Cerebellar cortex (tissue), 1 donor: ENCODE measurements at regions not wholly inside any gene's neighbourhood (a gene's known extent, or its start where the extent isn't known, plus 50 kb on each side); places are given as distances from the start of the nearest gene placed in this dataset.
"Not testable (repeated sequence)": the region's sequence is repeated elsewhere in the genome, so short reads cannot be mapped to it uniquely, and the experiment has no call there.

Source experiments
- DNase-seq: peaks from one replicate; pipeline ENCODE4 v3.0.0-alpha.2; 2015; ENCODE audit warnings: low spot score

DNA sequence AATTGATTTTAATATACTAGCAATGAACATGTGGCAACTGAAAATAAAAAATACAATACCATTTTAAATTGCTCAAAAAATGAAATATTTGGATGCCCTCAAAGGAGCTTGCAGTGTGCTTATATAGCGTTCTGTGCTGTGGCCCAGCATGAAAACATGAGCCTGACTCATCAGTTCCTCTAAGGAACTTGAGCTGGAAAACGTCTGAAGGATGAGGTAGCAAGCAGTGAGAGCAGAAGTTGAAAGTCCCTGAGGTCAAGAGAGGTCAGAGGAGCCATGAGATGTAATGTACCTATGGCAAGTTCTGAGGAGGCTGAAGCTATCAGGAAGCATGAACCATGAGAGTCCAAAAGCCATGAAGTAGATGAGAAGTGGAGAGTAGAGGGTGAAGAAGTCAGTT is 59.7 kb downstream of the HMGB3 start:
- DNase-seq = no peak

DNA sequence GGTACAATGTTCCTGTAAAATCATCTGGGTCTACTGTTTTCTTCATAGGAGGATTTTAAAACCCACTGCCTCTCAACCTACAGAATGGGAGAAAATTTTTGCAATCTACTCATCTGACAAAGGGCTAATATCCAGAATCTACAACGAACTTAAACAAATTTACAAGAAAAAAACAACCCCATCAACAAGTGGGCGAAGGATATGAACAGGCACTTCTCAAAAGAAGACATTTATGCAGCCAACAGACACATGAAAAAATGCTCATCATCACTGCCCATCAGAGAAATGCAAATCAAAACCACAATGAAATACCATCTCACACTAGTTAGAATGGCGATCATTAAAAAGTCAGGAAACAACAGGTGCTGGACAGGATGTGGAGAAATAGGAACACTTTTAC is 83.2 kb downstream of the HMGB3 start:
- not testable (repeated sequence) for DNase-seq

DNA sequence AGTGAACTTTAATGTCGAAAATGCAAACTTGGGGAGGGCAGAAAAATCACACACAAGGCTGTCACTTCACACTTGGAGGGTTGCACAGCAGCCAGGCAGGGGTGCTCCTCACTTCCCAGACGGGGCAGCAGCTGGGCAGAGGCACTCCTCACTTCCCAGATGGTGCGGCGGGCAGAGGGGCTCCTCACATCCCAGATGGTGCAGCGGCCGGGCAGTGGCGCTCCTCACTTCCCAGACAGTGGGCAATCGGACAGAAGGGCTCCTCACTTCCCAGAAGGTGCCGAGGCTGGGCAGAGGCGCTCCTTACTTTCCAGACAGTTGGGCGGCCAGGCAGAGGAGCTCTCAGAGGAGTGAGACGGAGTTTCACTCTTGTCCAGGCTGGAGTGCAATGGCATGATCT is 90.6 kb downstream of the HMGB3 start:
- DNase-seq = no peak

DNA sequence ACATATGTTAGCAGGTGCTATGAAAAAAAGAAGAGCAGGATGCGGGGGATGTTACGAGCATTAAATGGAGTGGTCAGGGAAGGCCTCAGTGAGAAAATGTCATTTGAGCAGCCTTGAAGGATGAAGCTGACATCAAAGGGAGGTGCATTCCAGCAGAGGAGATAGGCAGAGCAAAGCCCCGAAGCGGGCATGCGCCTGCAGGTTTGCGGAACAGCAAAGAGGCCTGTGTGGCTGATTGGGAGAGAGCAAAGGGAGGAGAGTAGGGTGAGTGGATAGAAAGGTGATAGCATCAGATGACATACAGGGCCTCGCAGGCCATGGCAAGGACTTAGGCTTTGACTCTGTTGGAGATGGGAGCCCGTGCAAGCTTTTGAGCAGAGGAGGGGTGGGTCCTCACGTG is 95.4 kb upstream of the GPR50 start:
- DNase-seq = no peak

DNA sequence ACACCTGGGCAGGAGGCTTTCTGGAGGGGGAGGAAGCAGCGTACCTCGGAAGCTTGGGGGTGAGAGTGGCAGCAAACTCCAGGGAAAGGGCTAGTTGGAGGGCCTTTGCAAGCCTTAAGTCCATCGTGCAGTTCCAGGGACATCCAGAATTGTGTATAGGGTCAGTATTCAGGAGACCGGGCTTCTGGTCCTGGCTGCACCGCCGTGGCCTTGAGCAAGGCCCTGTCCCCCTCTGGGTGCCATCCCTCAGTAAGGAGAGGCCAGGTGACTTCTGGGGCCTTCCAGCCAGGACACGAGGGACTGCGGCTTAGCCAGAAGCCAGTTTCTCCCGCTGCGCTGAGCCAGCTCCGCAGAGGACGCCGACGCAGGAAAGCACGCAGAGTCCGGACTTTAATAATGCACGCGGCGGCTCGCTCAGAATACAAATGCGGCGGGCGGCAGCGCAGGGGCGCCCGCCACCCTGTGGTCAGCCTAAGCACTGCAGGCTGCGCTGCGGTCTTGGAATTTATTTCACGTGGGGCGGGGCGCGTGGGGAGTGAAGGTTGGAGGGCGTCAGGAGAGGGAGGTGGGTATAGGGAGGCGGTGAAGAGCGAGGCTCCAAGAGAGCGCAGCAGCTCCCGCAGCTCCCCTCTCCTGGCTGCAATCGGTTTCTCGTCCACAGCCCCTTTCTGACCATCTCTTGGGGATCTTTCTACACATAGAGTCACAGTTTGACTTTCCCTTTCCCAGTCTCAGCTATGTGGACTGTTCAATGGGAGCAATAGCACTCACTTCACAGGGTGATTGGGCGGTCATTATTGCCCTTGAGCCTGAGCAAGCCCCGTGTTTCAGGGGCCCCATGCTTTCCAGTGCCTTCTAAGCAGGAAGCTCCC is 94.1 kb upstream of the GPR50 start:
- peak; percentile 49 for DNase-seq

DNA sequence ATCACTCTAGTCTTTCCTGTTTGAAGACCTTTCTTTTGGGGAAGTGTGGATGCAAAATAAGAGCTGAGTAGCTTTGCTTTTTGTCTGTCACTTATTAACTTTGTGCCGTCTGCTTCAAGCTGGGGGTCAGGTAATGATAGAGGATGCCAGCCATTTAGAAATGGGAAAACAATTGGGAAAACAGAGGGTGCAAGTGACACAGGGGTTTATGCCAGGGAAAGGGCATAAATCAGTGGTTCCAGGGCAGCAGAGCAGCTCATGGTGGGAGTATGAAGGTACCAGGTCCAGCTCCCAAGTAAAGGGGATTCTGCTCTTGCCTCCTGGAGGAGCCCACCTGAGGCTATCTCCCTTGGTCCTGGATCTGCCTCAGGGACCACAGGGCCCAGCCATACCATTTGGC is 91.9 kb upstream of the GPR50 start:
- no peak for DNase-seq

DNA sequence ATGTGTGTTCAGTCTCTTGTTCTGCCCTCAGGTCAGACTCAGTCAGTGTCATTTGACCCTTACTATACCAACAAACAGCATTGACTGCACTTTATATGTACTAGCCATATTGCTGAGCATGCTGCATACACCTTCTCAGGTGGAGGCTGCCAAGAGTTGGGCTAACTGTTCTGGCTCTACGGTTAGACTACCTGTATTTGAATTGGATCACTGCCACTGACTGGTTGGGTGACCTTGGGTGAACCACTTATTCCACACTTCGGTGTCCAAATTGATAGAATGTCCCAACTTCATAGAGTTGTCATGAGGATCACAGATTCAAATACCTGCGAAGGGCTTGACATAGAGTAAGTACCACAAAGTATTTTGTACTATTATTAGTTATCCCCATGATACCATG is 91.2 kb upstream of the GPR50 start:
- no peak for DNase-seq

DNA sequence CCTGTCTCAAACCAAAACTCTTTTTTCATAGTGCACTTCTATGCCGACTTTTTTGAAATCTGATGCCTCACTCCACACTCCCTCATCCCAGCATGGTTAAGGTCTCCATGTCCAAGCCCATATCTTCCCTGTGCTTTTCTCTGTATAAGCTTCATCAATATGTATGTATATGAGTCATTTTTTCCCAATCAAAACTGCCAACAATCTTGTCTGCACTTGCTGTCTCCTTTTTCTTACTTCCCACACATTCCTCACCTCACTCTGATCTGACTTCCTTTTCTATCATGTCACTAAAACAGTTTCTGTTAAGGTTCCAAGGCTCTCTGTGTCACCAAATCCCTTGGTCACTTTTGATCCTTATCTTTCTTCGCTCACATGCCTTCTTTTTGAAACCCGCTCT is 88.2 kb upstream of the GPR50 start:
- DNase-seq = no peak

DNA sequence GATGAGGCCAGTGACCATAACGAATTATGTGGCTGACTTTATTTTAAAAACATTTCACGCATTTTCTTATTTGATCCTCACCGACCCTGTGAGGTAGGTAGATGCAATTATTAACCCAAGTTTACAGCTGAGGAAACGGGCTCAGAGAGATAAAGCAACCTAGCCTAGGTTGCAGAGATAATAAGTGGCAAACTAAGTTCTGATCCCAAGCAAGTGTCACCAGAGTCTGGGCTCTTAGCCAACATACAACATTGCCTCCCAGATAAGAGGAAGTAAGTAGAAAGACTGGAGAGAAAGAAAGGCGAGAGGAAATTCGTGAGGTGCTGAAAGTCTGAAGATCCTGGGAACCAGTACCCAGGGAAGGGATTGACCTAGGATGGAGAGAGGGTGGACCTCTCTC is 77.4 kb upstream of the GPR50 start:
- no peak for DNase-seq

DNA sequence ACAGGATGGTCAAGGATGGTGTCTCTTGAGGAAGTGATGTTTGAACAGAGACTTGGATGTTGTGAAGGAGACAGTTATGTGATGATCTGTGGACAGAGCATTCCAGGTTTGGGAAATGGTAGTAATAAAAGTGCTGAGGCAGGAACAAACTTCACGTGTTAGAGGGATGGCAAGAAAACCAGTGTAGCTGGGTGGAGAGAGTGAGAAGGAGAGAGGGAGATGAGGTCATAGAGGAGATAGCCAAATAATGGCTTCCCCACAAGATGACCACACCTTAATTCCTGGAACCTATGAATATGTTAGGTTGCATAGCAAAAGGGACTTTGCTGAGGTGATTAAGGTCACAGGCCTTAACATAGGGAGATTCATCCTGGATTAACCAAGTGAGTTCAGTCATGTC is 75.6 kb upstream of the GPR50 start:
- DNase-seq = no peak

DNA sequence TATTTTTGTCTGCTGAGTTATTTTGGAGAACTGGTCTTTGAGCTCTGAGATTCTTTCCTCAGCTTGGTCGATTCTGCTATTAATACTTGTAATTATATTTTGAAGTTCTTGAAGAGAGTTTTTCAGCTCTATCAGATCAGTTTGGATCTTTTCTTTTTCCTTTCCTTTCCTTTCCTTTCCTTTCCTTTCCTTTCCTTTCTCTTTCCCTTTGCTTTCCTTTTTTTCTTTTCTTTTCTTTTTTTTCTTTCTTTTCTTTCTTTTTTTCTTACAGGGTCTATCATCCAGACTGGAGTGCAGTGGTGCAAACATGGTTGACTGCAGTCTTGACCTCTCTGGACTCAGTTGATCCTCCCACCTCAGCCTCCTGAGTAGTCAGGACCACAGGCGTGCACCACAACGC is 63.2 kb upstream of the GPR50 start:
- not testable (repeated sequence) for DNase-seq
